Hematopoietic multipotent progenitor cell treated with erythropoietin and hydrocortisone succinate and interleukin-3 and kit ligand, for 4 days (in vitro differentiated cells): ENCODE measurements at regions not wholly inside any gene's neighbourhood (a gene's known extent, or its start where the extent isn't known, plus 50 kb on each side); places are given as distances from the start of the nearest gene placed in this dataset.
"Not testable (repeated sequence)": the region's sequence is repeated elsewhere in the genome, so short reads cannot be mapped to it uniquely, and the experiment has no call there.

Experiments used
- DNase-seq: peaks from one replicate; pipeline ENCODE4 v3.0.0-alpha.2; 2015

GRCh38 chr2:47964277-47964676 lies 58.0 kb upstream of the FBXO11 start:
- DNase-seq = no peak

GRCh38 chr2:47964722-47965434 lies 58.6 kb upstream of the FBXO11 start:
- no peak for DNase-seq

- DNase-seq = not testable (repeated sequence)
Measured at GRCh38 chr2:47976728-47977127, 70.4 kb upstream of the FBXO11 start.

GRCh38 chr2:47984041-47984440 lies 77.7 kb upstream of the FBXO11 start:
- peak; percentile 64 for DNase-seq

- no peak for DNase-seq
Measured at GRCh38 chr2:47990503-47990902, 84.2 kb upstream of the FBXO11 start.

GRCh38 chr2:47992671-47993070 lies 86.4 kb upstream of the FBXO11 start:
- DNase-seq = no peak

GRCh38 chr2:47996808-47997207 lies 90.5 kb upstream of the FBXO11 start:
- no peak for DNase-seq

- DNase-seq = no peak
Measured at GRCh38 chr2:47999512-47999911, 93.2 kb upstream of the FBXO11 start.

GRCh38 chr2:48001498-48001897 lies 95.2 kb upstream of the FBXO11 start:
- DNase-seq = no peak

GRCh38 chr2:48006094-48006493 lies 99.8 kb upstream of the FBXO11 start:
- DNase-seq = no peak

- no peak for DNase-seq
Measured at GRCh38 chr2:48007699-48008268, 101.5 kb upstream of the FBXO11 start.

- DNase-seq = no peak
Measured at GRCh38 chr2:48009256-48009655, 103.0 kb upstream of the FBXO11 start.

- DNase-seq = no peak
Measured at GRCh38 chr2:48015421-48015820, 109.1 kb upstream of the FBXO11 start.

GRCh38 chr2:48016225-48017019 lies 110.1 kb upstream of the FBXO11 start:
- DNase-seq = peak; percentile 28

GRCh38 chr2:48017136-48017535 lies 110.8 kb upstream of the FBXO11 start:
- no peak for DNase-seq

- DNase-seq = no peak
Measured at GRCh38 chr2:48018480-48018879, 112.2 kb upstream of the FBXO11 start.

GRCh38 chr2:48026865-48027264 lies 120.6 kb upstream of the FBXO11 start:
- no peak for DNase-seq

GRCh38 chr2:48032765-48033164 lies 126.5 kb upstream of the FBXO11 start:
- DNase-seq = no peak

GRCh38 chr2:48034295-48034694 lies 128.0 kb upstream of the FBXO11 start:
- peak; percentile 38 for DNase-seq

GRCh38 chr2:48036312-48036711 lies 130.0 kb upstream of the FBXO11 start:
- no peak for DNase-seq

- no peak for DNase-seq
Measured at GRCh38 chr2:48039209-48039990, 133.1 kb upstream of the FBXO11 start.

- DNase-seq = no peak
Measured at GRCh38 chr2:48043131-48043700, 136.9 kb upstream of the FBXO11 start.

- no peak for DNase-seq
Measured at GRCh38 chr2:48043746-48044145, 137.4 kb upstream of the FBXO11 start.
